Dermis blood vessel endothelial cell (primary cell): ENCODE measurements at regions not wholly inside any gene's neighbourhood (a gene's known extent, or its start where the extent isn't known, plus 50 kb on each side); places are given as distances from the start of the nearest gene placed in this dataset.

Experiments used
- DNase-seq: peaks from one replicate; pipeline ENCODE4 v3.0.0; 2010

GRCh38 chr3:56890448-56891091, 88.8 kb upstream of the ARHGEF3 start:
- no peak for DNase-seq

GRCh38 chr3:56889131-56889530, 87.4 kb upstream of the ARHGEF3 start:
- no peak for DNase-seq

GRCh38 chr3:56887402-56888025, 85.8 kb upstream of the ARHGEF3 start:
- DNase-seq, result no peak

GRCh38 chr3:56886314-56886713, 84.6 kb upstream of the ARHGEF3 start:
- DNase-seq, result no peak

GRCh38 chr3:56885879-56886278, 84.1 kb upstream of the ARHGEF3 start:
- DNase-seq, result no peak

GRCh38 chr3:56885453-56885852, 83.7 kb upstream of the ARHGEF3 start:
- no peak for DNase-seq

GRCh38 chr3:56884387-56884786, 82.6 kb upstream of the ARHGEF3 start:
- DNase-seq, result no peak

GRCh38 chr3:56883828-56884227, 82.1 kb upstream of the ARHGEF3 start:
- no peak for DNase-seq

GRCh38 chr3:56882896-56883295, 81.1 kb upstream of the ARHGEF3 start:
- DNase-seq, result no peak

- DNase-seq, result no peak
Observed at GRCh38 chr3:56881841-56882240, 80.1 kb upstream of the ARHGEF3 start.

GRCh38 chr3:56880720-56881575, 79.2 kb upstream of the ARHGEF3 start:
- no peak for DNase-seq

GRCh38 chr3:56879436-56880215, 77.9 kb upstream of the ARHGEF3 start:
- DNase-seq, result peak; percentile 56

- DNase-seq, result peak; percentile 79
Observed at GRCh38 chr3:56878074-56878473, 76.3 kb upstream of the ARHGEF3 start.

GRCh38 chr3:56876916-56877315, 75.2 kb upstream of the ARHGEF3 start:
- DNase-seq, result no peak

GRCh38 chr3:56874269-56874668, 72.5 kb upstream of the ARHGEF3 start:
- DNase-seq, result no peak

GRCh38 chr3:56870436-56870835, 68.7 kb upstream of the ARHGEF3 start:
- no peak for DNase-seq

GRCh38 chr3:56869157-56869889, 67.6 kb upstream of the ARHGEF3 start:
- no peak for DNase-seq

- DNase-seq, result no peak
Observed at GRCh38 chr3:56868706-56869105, 67.0 kb upstream of the ARHGEF3 start.

GRCh38 chr3:56867671-56868070, 65.9 kb upstream of the ARHGEF3 start:
- DNase-seq, result no peak

- no peak for DNase-seq
Observed at GRCh38 chr3:56864918-56865524, 63.3 kb upstream of the ARHGEF3 start.

GRCh38 chr3:56864090-56864489, 62.3 kb upstream of the ARHGEF3 start:
- no peak for DNase-seq
